ENCODE measurements at regions not wholly inside any gene's neighbourhood (a gene's known extent, or its start where the extent isn't known, plus 50 kb on each side); places are given as distances from the start of the nearest gene placed in this dataset.
"Not testable (repeated sequence)": the region's sequence is repeated elsewhere in the genome, so short reads cannot be mapped to it uniquely, and the experiment has no call there.

GRCh38 chr1:105270966-105271365 is 1521.3 kb downstream of the AMY1C start:
- FAIRE-seq: no peak
- no peak for DNase-seq (ENCODE audit: insufficient read length, low spot score)

- DNase-seq (ENCODE audit: insufficient read length, low spot score); FAIRE-seq: not testable (repeated sequence)
Measured at GRCh38 chr1:105272376-105272775, 1522.7 kb downstream of the AMY1C start.

- no peak for FAIRE-seq
- DNase-seq (ENCODE audit: insufficient read length, low spot score): no peak
Measured at GRCh38 chr1:105294838-105295237, 1545.1 kb downstream of the AMY1C start.

- FAIRE-seq (no peak), DNase-seq (ENCODE audit: insufficient read length, low spot score) (no peak)
Measured at GRCh38 chr1:105310063-105310462, 1560.4 kb downstream of the AMY1C start.

- no peak for DNase-seq (ENCODE audit: insufficient read length, low spot score)
- no peak for FAIRE-seq
Measured at GRCh38 chr1:105317976-105318375, 1568.3 kb downstream of the AMY1C start.

GRCh38 chr1:105326886-105327285 is 1577.2 kb downstream of the AMY1C start:
- FAIRE-seq (no peak), DNase-seq (ENCODE audit: insufficient read length, low spot score) (no peak)

- no peak for DNase-seq (ENCODE audit: insufficient read length, low spot score)
- FAIRE-seq: no peak
Measured at GRCh38 chr1:105337420-105337819, 1587.7 kb downstream of the AMY1C start.

GRCh38 chr1:105343317-105343716 is 1593.6 kb downstream of the AMY1C start:
- no peak for FAIRE-seq

GRCh38 chr1:105359457-105359856 is 1609.8 kb downstream of the AMY1C start:
- no peak for FAIRE-seq

More at GRCh38 chr1:105343317-105343716, 1593.6 kb downstream of the AMY1C start:
- no peak for DNase-seq (ENCODE audit: insufficient read length, low spot score)

GRCh38 chr1:105362438-105362837 is 1612.7 kb downstream of the AMY1C start:
- no peak for DNase-seq (ENCODE audit: insufficient read length, low spot score)
- no peak for FAIRE-seq

More at GRCh38 chr1:105359457-105359856, 1609.8 kb downstream of the AMY1C start:
- no peak for DNase-seq (ENCODE audit: insufficient read length, low spot score)

GRCh38 chr1:105368446-105368845 is 1618.7 kb downstream of the AMY1C start:
- DNase-seq (ENCODE audit: insufficient read length, low spot score) (no peak), FAIRE-seq (no peak)

- FAIRE-seq: no peak
- DNase-seq (ENCODE audit: insufficient read length, low spot score): no peak
Measured at GRCh38 chr1:105373681-105374080, 1624.0 kb downstream of the AMY1C start.

GRCh38 chr1:105386489-105386888 is 1636.8 kb downstream of the AMY1C start:
- FAIRE-seq (no peak), DNase-seq (ENCODE audit: insufficient read length, low spot score) (no peak)

GRCh38 chr1:105396001-105396400 is 1646.3 kb downstream of the AMY1C start:
- DNase-seq (ENCODE audit: insufficient read length, low spot score) (no peak), FAIRE-seq (no peak)

- FAIRE-seq (no peak), DNase-seq (ENCODE audit: insufficient read length, low spot score) (no peak)
Measured at GRCh38 chr1:105398909-105399308, 1649.2 kb downstream of the AMY1C start.

- DNase-seq (ENCODE audit: insufficient read length, low spot score) (no peak), FAIRE-seq (no peak)
Measured at GRCh38 chr1:105399716-105400115, 1650.0 kb downstream of the AMY1C start.

- FAIRE-seq (no peak), DNase-seq (ENCODE audit: insufficient read length, low spot score) (no peak)
Measured at GRCh38 chr1:105416261-105416660, 1640.2 kb upstream of the PRMT6 start.

GRCh38 chr1:105419030-105419429 is 1637.4 kb upstream of the PRMT6 start:
- no peak for FAIRE-seq
- no peak for DNase-seq (ENCODE audit: insufficient read length, low spot score)

- DNase-seq (ENCODE audit: insufficient read length, low spot score): no peak
- FAIRE-seq: no peak
Measured at GRCh38 chr1:105427543-105427942, 1628.9 kb upstream of the PRMT6 start.

GRCh38 chr1:105436589-105437259 is 1619.8 kb upstream of the PRMT6 start:
- FAIRE-seq (no peak), DNase-seq (ENCODE audit: insufficient read length, low spot score) (no peak)

GRCh38 chr1:105437847-105438246 is 1618.6 kb upstream of the PRMT6 start:
- FAIRE-seq (no peak), DNase-seq (ENCODE audit: insufficient read length, low spot score) (no peak)

- DNase-seq (ENCODE audit: insufficient read length, low spot score): no peak
- FAIRE-seq: no peak
Measured at GRCh38 chr1:105442901-105443300, 1613.6 kb upstream of the PRMT6 start.

GRCh38 chr1:105459759-105460158 is 1596.7 kb upstream of the PRMT6 start:
- DNase-seq (ENCODE audit: insufficient read length, low spot score) (no peak), FAIRE-seq (no peak)
